Transverse colon (tissue), 4 donors: ENCODE measurements at regions not wholly inside any gene's neighbourhood (a gene's known extent, or its start where the extent isn't known, plus 50 kb on each side); places are given as distances from the start of the nearest gene placed in this dataset.

Experiments
- DNase-seq: peaks from one replicate; pipeline ENCODE4 v3.0.0-alpha.2; 2019
- H3K27ac ChIP-seq, 4 donors: fragments of 200-600 bp; sonication (generic); 2 replicates each; pipeline ENCODE4 v1.5.1; 2016 to 2018; ENCODE audit warnings: inconsistent platforms in 4 of 4
- H3K27me3 ChIP-seq: fragments of 200-600 bp; sonication (generic); 2 replicates; pipeline ENCODE4 v1.5.1; 2017; ENCODE audit warnings: inconsistent platforms
- H3K36me3 ChIP-seq, 4 donors: fragments of 200-600 bp; sonication (generic); 2 replicates each; pipeline ENCODE4 v1.5.1; 2017 to 2019; ENCODE audit warnings: inconsistent platforms in 4 of 4
- H3K4me1 ChIP-seq, 4 donors: fragments of 200-600 bp; sonication (generic); 2 replicates each; pipeline ENCODE4 v1.5.1; 2017 to 2020; ENCODE audit warnings: inconsistent platforms in 4 of 4
- H3K4me3 ChIP-seq, 4 donors: fragments of 200-600 bp; sonication (generic); 1 replicate in 1 of 4; 2 replicates in 3 of 4; pipeline versions ENCODE4 v1.5.1 to v1.6.1; 2017 to 2019; ENCODE audit warnings: inconsistent platforms in 4 of 4
- H3K9me3 ChIP-seq, 2 donors: fragments of 200-600 bp; sonication (generic); 2 replicates each; pipeline ENCODE4 v1.5.1; 2017 to 2019; ENCODE audit warnings: inconsistent platforms in 2 of 2
- CTCF ChIP-seq, 5 experiments: fragments of 200-600 bp in 3 of 5; fragments of 450-650 bp in 2 of 5; sonication (generic) in 3 of 5; IDR thresholded peaks; 1 replicate in 2 of 5; 2 replicates in 3 of 5; pipeline ENCODE4 v1.5.1; 2016 to 2017; ENCODE audit warnings: antibody characterized with exemption in 5 of 5, inconsistent platforms in 3 of 5, mild to moderate bottlenecking in 2 of 5, moderate library complexity in 1 of 5
- EP300 ChIP-seq: sonication (generic); formaldehyde crosslinking; IDR thresholded peaks from one replicate; pipeline ENCODE4 v1.6.1; 2017; ENCODE audit warnings: antibody characterized with exemption, low read depth
- POLR2A ChIP-seq: fragments of 450-650 bp; IDR thresholded peaks from one replicate; pipeline ENCODE4 v1.6.1; 2016; ENCODE audit warnings: antibody characterized with exemption, mild to moderate bottlenecking, moderate library complexity
- POLR2AphosphoS5 ChIP-seq, 3 donors: sonication (generic); formaldehyde crosslinking; IDR thresholded peaks; one replicate each; pipeline ENCODE4 v1.6.1; 2016; ENCODE audit warnings: antibody characterized with exemption in 3 of 3
- WGBS, 2 donors: methylation state at CpG; one replicate each; pipeline ENCODE4 v1.1.5; 2018; ENCODE audit warnings: low coverage in 1 of 2; 5-methylcytosine and 5-hydroxymethylcytosine counted together
- in situ Hi-C, 4 donors: fragments of 200-750 bp; cut with MboI; loops; one replicate each; pipeline versions ENCODE4 v1.15.0 to v1.15.1; 2017; ENCODE audit warnings: low sequenced_read_pairs in 3 of 4, low pct_ligation_motif_present in 1 of 4, low pct_unique_long_range_greater_than_20kb in 1 of 4
- intact Hi-C: fragments of 100-400 bp; cut with DNase I; formaldehyde crosslinking; loops from one replicate; pipeline ENCODE4 v1.15.1; 2023; ENCODE audit warnings: low total_unique reads

DNA sequence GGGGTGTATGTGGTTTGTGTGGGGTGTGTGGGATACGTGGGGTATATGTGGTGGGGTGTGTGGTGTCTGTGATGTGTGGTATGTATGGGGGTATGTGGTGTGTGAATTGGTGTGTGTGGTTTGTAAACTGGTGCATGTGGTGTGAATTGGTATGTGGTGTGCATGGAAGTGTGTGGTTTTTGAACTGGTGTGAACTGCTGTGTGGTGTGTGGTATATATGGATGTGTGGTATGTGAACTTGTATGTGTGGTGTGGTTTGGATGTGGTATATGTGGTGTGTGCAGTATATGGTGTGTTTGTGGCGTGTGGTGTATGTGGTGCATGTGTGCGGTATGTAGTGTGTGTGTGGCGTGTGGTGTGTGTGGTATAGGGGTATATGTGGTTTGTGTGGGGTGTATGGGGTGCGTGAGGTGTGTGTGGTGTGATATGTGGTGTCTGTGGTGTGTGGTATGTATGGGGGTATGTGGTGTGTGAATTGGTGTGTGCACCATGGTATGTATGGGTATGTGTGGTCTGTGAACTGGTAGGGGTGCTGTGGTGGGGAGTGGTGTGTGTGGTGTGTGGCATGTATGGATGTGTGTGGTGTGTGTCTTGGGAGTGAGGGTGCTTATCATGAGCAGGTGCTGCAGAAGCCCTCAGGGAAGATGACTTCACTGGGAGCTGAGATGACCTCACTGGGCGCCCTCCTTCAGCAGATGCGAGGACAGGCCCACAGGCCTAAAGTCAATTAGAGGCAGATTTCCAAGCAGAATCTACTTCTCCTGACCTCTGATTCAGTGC, 209.6 kb upstream of the TNP1 start:
- in situ Hi-C loops (no loop called here), intact Hi-C loops (loop anchor here (10.0 kb wide), 1 partner anchor 375 kb away; the partner anchor contains the start of gene IGFBP5)
- Histone ChIP-seq H3K27ac (no peak overlapping the region), H3K4me1 (no peaks in the 10 kb centered on the region), H3K9me3 (no peaks in the 10 kb centered on the region), H3K27me3 (no peaks in the 10 kb centered on the region), H3K36me3 (no peaks in the 10 kb centered on the region), H3K4me3 (no peak overlapping the region)
- DNase-seq: no peak
- 93 to 96% methylated on average over 5 to 7 of the region's 7 CpGs for WGBS, 2 donors
- TF ChIP-seq POLR2A (no peak), POLR2AphosphoS5 (IDR thresholded peaks at IDR 0.05) (no peak), EP300 (no peak), CTCF (IDR thresholded peaks at IDR 0.05) (no peak)

DNA sequence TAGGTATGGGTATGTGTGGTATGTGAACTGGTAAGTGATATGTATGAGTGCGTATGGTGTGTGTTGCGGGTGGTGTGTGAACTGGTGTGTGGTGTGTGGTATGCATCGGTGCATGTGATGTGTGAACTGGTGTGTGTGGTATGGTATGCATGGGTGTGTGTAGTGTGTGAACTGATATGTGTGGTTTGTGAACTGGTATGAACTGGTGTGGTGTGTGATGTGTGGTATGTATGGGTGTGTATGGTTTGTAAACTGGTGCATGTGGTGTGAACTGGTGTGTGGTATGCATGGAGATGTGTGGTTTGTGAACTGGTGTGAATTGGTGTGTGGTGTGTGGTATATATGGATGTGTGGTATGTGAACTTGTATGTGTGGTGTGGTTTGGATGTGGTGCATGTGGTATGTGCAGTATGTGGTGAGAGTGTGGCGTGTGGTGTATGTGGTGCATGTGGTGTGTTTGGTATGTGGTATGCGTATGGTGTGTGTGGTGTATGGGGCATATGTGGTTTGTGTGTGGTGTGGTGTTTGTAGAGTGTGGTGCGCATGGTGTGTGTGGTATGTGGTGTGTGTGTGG, 208.9 kb upstream of the TNP1 start:
- 91 to 92% methylated on average over 4 to 6 of the region's 6 CpGs for WGBS, 2 donors
- H3K27me3 ChIP-seq: no peaks in the 10 kb centered on the region
- H3K9me3 ChIP-seq: no peaks in the 10 kb centered on the region
- intact Hi-C loops (loop anchor here (10.0 kb wide), 1 partner anchor 374 kb away; the partner anchor contains the start of gene IGFBP5), in situ Hi-C loops (no loop called here)
- no peak overlapping the region for H3K4me3 ChIP-seq
- TF ChIP-seq CTCF (IDR thresholded peaks at IDR 0.05) (no peak), POLR2AphosphoS5 (IDR thresholded peaks at IDR 0.05) (no peak), EP300 (no peak), POLR2A (no peak)
- no peak overlapping the region for H3K27ac ChIP-seq
- no peak for DNase-seq
- no peaks in the 10 kb centered on the region for H3K36me3 ChIP-seq
- no peaks in the 10 kb centered on the region for H3K4me1 ChIP-seq

DNA sequence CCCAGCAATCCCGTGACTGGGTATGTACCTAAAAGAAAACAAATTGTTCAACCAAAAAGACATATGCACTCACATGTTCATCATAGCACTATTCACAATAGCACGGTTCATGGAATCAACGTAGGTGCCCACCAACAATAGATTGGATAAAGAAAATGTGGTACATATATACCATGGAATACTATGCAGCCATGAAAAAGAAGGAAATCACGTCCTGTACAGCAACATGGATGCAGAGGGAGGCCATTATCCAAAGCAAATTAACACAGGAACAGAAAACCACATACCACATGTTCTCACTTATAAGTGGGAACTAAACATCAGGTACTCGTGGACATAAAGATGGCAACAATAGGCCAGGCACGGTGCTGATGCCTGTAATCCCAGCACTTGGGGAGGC, 207.9 kb upstream of the TNP1 start:
- in situ Hi-C loops (no loop called here), intact Hi-C loops (loop anchor here (10.0 kb wide), 1 partner anchor 373 kb away; the partner anchor contains the start of gene IGFBP5)
- WGBS, 2 donors: 87 to 93% methylated on average over 5 to 6 of the region's 6 CpGs
- Histone ChIP-seq H3K4me3 (no peak overlapping the region), H3K36me3 (no peaks in the 10 kb centered on the region), H3K27me3 (no peaks in the 10 kb centered on the region), H3K27ac (no peak overlapping the region), H3K4me1 (no peaks in the 10 kb centered on the region), H3K9me3 (no peaks in the 10 kb centered on the region)
- DNase-seq: no peak
- TF ChIP-seq POLR2A: no peak
- no peak for TF ChIP-seq CTCF (IDR thresholded peaks at IDR 0.05)
- TF ChIP-seq EP300: no peak
- no peak for TF ChIP-seq POLR2AphosphoS5 (IDR thresholded peaks at IDR 0.05)

GRCh38 chr2:217066510-217067270, 206.8 kb upstream of the TNP1 start:
- peak; percentile 33 for DNase-seq
- H3K36me3 ChIP-seq: no peaks in the 10 kb centered on the region
- intact Hi-C loops: loop anchor here (10.0 kb wide), 1 partner anchor 372 kb away; the partner anchor contains the start of gene IGFBP5

More at GRCh38 chr2:217066510-217067270, 206.8 kb upstream of the TNP1 start:
- TF ChIP-seq EP300 (peak; percentile 28), CTCF (IDR thresholded peaks at IDR 0.05) (no peak), POLR2AphosphoS5 (IDR thresholded peaks at IDR 0.05) (peak in 2 of 3 donors; percentile 60 to 70)
- peak overlapping the region; percentile 40 to 67 (median 57) for H3K27ac ChIP-seq
- H3K4me1 ChIP-seq: no peaks in the 10 kb centered on the region
- WGBS, 2 donors: 69 to 73% methylated on average over 10 to 21 of the region's 21 CpGs
- H3K9me3 ChIP-seq: no peaks in the 10 kb centered on the region
- H3K4me3 ChIP-seq: no peak overlapping the region
- in situ Hi-C loops: no loop called here
- no peaks in the 10 kb centered on the region for H3K27me3 ChIP-seq
